HG02840 (cell line): ENCODE measurements at regions not wholly inside any gene's neighbourhood (a gene's known extent, or its start where the extent isn't known, plus 50 kb on each side); places are given as distances from the start of the nearest gene placed in this dataset.
"Not testable (repeated sequence)": the region's sequence is repeated elsewhere in the genome, so short reads cannot be mapped to it uniquely, and the experiment has no call there.

ENCODE experiments used
- ATAC-seq: cut with Tn5 transposase; IDR thresholded peaks from one replicate; pipeline ENCODE4 v1.9.1; 2021; ENCODE audit warnings: mild to moderate bottlenecking, moderate library complexity, moderate number of reproducible peaks; ENCODE audit not compliant: unreplicated experiment, low FRiP score

DNA sequence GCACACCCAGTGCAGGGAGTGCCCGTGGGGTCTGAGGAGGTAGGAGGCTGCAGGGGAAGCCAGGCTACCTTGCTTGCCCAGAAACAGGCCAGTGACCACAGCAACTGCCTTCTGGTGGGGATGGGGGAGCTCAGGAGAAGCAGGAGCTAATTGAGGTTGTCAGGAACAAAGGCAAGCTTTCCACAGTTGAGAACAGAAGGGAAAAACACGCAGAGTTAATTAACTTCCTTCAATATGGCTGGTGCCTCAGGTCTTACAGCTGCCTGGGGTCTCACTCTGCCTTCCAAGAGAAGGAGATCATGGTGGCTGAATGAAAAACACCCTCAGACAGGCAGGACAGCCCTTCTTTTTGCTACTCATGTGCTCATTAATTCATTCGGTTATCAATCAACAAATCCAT is 127.9 kb upstream of the SYT13 start:
- no peak for ATAC-seq

DNA sequence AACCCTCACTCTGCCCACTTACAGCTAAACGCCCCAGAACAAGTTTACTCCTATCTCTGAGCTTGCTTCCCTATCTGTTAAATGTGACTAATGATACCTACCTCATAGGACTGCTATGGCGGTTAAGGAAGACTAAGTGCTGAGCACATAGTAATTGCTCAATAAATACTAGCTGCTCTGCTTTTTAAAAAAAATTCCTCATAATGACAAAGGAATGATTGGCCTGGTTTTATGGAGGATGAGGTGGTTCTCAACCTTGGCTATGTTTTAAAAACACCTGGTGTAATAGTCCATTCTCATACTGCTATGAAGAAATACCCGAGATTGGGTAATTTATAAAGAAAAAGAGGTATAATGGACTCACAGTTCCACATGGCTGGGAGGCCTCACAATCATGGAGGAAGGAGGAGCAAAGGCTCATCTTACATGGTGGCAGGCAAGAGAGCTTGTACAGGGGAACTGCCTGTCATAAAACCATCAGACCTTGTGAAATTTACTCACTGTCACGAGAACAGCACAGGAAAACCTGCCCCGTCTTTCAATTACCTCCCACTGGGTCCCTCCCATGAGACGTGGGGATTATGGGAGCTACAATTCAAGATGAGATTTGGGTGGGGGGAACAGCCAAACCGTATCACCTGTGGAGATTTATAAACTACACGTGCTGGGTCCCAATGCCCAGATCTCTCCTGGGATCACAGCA is 127.2 kb upstream of the SYT13 start:
- no peak for ATAC-seq

- ATAC-seq = no peak
Measured at GRCh38 chr11:45412521-45412920, 126.4 kb upstream of the SYT13 start.

GRCh38 chr11:45412051-45412471 is 125.9 kb upstream of the SYT13 start:
- no peak for ATAC-seq

DNA sequence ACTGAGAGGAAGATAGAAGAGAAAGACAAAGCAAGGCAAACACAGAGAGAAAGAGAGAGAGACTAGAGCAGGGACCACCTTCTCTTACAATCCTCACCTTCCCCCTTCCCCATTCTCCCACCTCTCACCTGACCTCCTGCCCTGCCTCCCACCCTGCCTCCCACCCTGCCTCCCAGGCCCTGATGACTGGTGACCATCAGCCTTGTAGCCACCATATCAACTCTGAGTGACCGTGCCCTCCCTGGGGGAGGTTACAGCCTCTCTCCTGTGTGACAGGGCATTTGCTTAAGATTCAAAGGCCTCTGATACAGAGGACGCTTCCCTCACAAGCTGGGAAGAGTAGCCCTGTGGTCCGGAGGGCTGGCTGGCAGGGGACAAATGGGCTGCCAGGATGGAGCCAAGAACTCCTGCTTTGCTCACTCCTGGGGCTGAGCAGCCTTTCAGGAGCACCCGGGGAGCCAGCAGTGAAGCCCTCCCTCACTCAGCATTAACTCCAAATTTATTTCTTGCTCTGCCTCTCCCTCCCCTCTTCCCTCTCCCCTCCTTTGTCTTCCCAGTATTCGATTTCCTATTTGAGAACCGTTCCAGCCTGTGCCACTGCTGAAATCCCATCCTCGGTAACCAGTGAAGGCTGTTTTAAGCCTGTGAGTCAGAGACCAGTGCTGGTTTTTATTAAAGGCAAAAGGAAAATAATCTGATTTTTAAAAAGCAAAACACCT is 125.2 kb upstream of the SYT13 start:
- no peak for ATAC-seq

DNA sequence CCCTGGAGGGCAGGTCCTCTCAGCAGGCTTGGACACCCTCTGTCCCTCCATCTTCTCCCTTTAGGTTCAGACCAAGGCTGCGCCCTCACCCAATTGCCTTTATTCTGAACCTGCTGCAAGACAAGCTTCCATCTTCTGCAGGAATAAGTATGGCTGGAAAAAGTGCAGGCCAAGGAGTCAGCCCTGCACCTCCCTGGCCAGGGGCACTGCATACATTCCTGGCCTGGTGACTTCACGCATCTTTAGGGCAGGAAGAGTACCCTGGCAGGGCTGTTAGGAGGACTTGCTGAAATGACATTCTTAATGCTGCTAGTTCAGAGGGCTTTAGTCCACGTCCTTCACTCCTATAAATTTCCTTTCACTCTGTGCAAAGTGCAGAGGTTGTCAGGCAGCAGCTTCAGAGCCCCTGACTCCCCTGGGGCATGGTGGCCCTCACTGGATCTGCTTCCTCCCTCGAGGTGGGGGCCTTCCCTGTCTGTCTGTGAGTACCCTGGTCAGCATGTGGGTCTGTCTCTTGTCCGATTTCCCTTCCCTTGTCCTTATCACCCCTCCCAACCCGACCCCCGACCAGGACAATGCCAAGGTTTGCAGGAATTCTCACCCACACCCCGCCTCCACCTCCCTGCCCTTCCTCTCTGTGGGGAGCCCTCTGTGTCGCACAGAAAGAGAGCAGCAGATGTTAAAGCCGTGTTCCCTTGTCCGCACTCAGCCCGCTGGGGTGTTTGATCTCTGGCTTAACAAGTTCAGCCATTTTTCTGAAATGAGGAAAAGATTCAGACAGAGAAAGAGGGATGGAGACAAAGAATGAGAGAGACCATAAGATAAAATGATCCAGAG is 124.5 kb upstream of the SYT13 start:
- no peak for ATAC-seq

- ATAC-seq = no peak
Measured at GRCh38 chr11:45409587-45409986, 123.4 kb upstream of the SYT13 start.

DNA sequence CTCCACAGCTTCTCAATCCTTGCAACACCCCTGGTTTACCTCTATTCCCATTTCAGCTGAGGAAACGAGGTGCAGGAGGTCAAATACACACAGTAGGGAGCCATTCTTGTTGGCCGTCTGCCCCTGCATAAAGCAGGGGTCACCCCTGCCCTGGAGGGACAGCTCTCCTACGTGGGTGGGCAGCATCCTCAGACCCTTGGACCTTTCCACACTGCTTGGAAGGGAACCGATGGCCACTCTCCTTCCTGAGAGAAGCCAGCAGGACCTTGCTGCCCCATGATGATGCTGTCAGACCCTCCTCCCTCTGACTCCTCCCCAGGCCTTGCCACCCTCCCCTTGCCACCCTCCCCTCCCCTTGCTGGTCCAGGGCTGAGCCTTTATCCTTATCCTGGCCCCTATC is 121.1 kb upstream of the SYT13 start:
- no peak for ATAC-seq

DNA sequence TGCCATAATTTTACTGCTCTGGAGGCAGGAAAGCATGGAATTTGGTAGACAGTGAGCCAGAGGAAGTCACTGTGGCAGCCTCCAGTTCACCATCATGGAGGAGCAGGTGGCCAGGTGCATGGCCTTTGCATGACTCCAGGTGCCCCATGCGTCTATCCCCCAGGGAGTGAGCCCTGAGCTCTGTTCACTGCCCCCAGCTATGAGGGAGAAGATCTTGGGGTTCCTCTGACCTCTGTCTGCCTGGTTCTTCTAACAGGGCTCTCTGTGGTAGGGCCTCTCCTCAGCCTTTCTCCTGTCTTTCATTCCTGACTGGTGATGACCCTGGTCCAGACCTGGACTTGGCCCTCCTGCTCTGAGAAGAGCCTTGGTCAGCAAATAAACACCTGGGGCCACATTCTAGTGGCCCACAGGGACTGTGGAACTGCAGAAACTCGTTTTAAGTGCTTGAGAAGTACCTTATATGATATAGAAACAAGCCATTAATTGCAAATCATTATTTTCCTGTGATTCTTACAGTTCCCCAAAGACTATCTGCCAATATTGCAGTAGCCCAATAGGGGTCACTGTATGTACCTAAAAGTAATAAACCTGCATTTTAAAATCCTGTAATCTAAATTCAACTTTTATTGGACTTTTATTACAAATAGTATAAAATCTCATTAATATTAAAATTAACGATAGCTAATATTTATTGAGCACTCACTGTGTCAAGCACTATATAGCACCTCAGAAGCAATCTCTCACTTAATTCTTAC is 120.0 kb upstream of the SYT13 start:
- no peak for ATAC-seq

GRCh38 chr11:45403521-45403920 is 117.4 kb upstream of the SYT13 start:
- not testable (repeated sequence) for ATAC-seq

- no peak for ATAC-seq
Measured at GRCh38 chr11:45402049-45402630, 116.0 kb upstream of the SYT13 start.

GRCh38 chr11:45400591-45400990 is 114.5 kb upstream of the SYT13 start:
- ATAC-seq = no peak

- no peak for ATAC-seq
Measured at GRCh38 chr11:45399166-45399565, 113.0 kb upstream of the SYT13 start.

GRCh38 chr11:45398325-45398724 is 112.2 kb upstream of the SYT13 start:
- ATAC-seq = no peak

GRCh38 chr11:45396394-45396793 is 110.3 kb upstream of the SYT13 start:
- no peak for ATAC-seq

- ATAC-seq = no peak
Measured at GRCh38 chr11:45395947-45396346, 109.8 kb upstream of the SYT13 start.

- ATAC-seq = no peak
Measured at GRCh38 chr11:45395421-45395820, 109.3 kb upstream of the SYT13 start.

- ATAC-seq = no peak
Measured at GRCh38 chr11:45394294-45395085, 108.3 kb upstream of the SYT13 start.

- no peak for ATAC-seq
Measured at GRCh38 chr11:45393826-45394225, 107.7 kb upstream of the SYT13 start.
